H1 (cell line): ENCODE measurements at regions not wholly inside any gene's neighbourhood (a gene's known extent, or its start where the extent isn't known, plus 50 kb on each side); places are given as distances from the start of the nearest gene placed in this dataset.

ENCODE experiments used
- CTCF ChIA-PET: fragments of 300-600 bp; sonication (Branson Sonifier 250); formaldehyde crosslinking; loops from one replicate; lab custom pipeline; 2021; ENCODE audit not compliant: partially characterized antibody; lab: Charles Lee
- POLR2A ChIA-PET: fragments of 300-600 bp; sonication (Branson Sonifier 250); formaldehyde crosslinking; loops from one replicate; lab custom pipeline; 2021; ENCODE audit warnings: inconsistent platforms; ENCODE audit not compliant: partially characterized antibody; lab: Charles Lee
- DNase-seq, 2 experiments: peaks; one replicate each; pipeline versions ENCODE4 v3.0.0 to v3.0.0-alpha.2; 2010 to 2022; ENCODE audit warnings: low spot score in 2 of 2, low read depth in 1 of 2, mixed read lengths in 1 of 2
- FAIRE-seq: peaks from 2 replicates; lab custom pipeline; 2011; peaks lifted over from hg19 to GRCh38; lab: Jason Lieb, UNC
- H2AFZ ChIP-seq: 2 replicates; pipeline ENCODE4 v1.8.1; 2012; ENCODE audit warnings: low read length, inconsistent platforms
- H2AK5ac ChIP-seq: 2 replicates; pipeline ENCODE4 v1.6.1; 2013; ENCODE audit warnings: low read depth, low read length
- H2BK120ac ChIP-seq: replicated peaks from 2 replicates; pipeline ENCODE3; 2013; ENCODE audit warnings: low read depth, low read length, inconsistent platforms
- H2BK12ac ChIP-seq: 2 replicates; pipeline ENCODE4 v1.6.1; 2013; ENCODE audit warnings: low read depth, low read length
- H2BK15ac ChIP-seq: 2 replicates; pipeline ENCODE4 v1.6.1; 2013; ENCODE audit warnings: low read length
- H2BK20ac ChIP-seq: 2 replicates; pipeline ENCODE4 v1.6.1; 2013; ENCODE audit warnings: low read length
- H2BK5ac ChIP-seq: 2 replicates; pipeline ENCODE4 v1.6.1; 2013; ENCODE audit warnings: low read depth, low read length
- H3K14ac ChIP-seq: 2 replicates; pipeline ENCODE4 v1.6.1; 2013; ENCODE audit warnings: inconsistent platforms; ENCODE audit not compliant: insufficient read length
- H3K18ac ChIP-seq: 2 replicates; pipeline ENCODE4 v1.6.1; 2013; ENCODE audit warnings: low read length; ENCODE audit errors: extremely low read depth
- H3K23ac ChIP-seq: 2 replicates; pipeline ENCODE4 v1.6.1; 2013; ENCODE audit warnings: inconsistent platforms; ENCODE audit not compliant: insufficient read length
- H3K23me2 ChIP-seq: 2 replicates; pipeline ENCODE4 v1.6.1; 2013; ENCODE audit warnings: low read depth, low read length
- H3K27ac ChIP-seq: 2 replicates; pipeline ENCODE4 v1.6.1; 2011; ENCODE audit warnings: low read depth, low read length, inconsistent platforms
- H3K27me3 ChIP-seq, 4 experiments: replicated peaks in 1 of 4; 1 replicate in 1 of 4; 2 replicates in 3 of 4; pipeline versions ENCODE4 v1.6.1 to v1.8.1; 2011 to 2013; ENCODE audit warnings: low read length in 3 of 4, mild to moderate bottlenecking in 3 of 4, inconsistent platforms in 2 of 4, mixed read lengths in 2 of 4, moderate library complexity in 1 of 4; ENCODE audit not compliant: control insufficient read depth in 3 of 4, insufficient read depth in 3 of 4; ENCODE audit errors: extremely low read depth in 1 of 4
- H3K36me3 ChIP-seq, 4 experiments: 2 replicates each; pipeline versions ENCODE4 v1.6.1 to v1.8.1; 2011 to 2013; ENCODE audit warnings: mild to moderate bottlenecking in 4 of 4, low read length in 3 of 4, moderate library complexity in 2 of 4, control low read depth in 1 of 4, inconsistent platforms in 1 of 4; ENCODE audit not compliant: insufficient read depth in 4 of 4, control insufficient read depth in 2 of 4
- H3K4ac ChIP-seq: replicated peaks from 2 replicates; pipeline ENCODE3; 2013; ENCODE audit warnings: low read length, low read depth, mixed read lengths, inconsistent platforms; ENCODE audit not compliant: insufficient read length
- H3K4me1 ChIP-seq, 4 experiments: replicated peaks in 1 of 4; 1 replicate in 1 of 4; 2 replicates in 3 of 4; pipeline versions ENCODE4 v1.6.1 to v1.8.1; 2011 to 2013; ENCODE audit warnings: low read length in 3 of 4, inconsistent platforms in 2 of 4, mixed read lengths in 1 of 4; ENCODE audit not compliant: insufficient read depth in 4 of 4, control insufficient read depth in 3 of 4
- H3K4me2 ChIP-seq, 2 experiments: 2 replicates each; pipeline versions ENCODE4 v1.6.1 to v1.8.1; 2011 to 2013; ENCODE audit warnings: low read depth in 2 of 2, low read length in 2 of 2, control low read depth in 1 of 2, inconsistent platforms in 1 of 2, mild to moderate bottlenecking in 1 of 2; ENCODE audit not compliant: insufficient read depth in 1 of 2
- H3K4me3 ChIP-seq, 4 experiments: fragments of 200-600, 300-600 bp in 1 of 4; sonication (generic), shearing (Covaris generic), sonication (Bioruptor Twin) in 1 of 4; 2 replicates each; pipeline versions ENCODE4 v1.5.1 to v1.8.1; 2011 to 2016; ENCODE audit warnings: low read length in 4 of 4, low read depth in 3 of 4, control low read depth in 2 of 4, inconsistent platforms in 2 of 4, mild to moderate bottlenecking in 2 of 4, mixed read lengths in 1 of 4, moderate library complexity in 1 of 4; ENCODE audit not compliant: insufficient read depth in 2 of 4; ENCODE audit errors: extremely low read depth in 1 of 4
- H3K56ac ChIP-seq: replicated peaks from 2 replicates; pipeline ENCODE3; 2013; ENCODE audit warnings: low read depth, mild to moderate bottlenecking, mixed read lengths, low read length, inconsistent platforms; ENCODE audit not compliant: insufficient read length
- H3K79me1 ChIP-seq: 2 replicates; pipeline ENCODE4 v1.6.1; 2013; ENCODE audit warnings: low read depth, low read length, control low read depth
- H3K79me2 ChIP-seq, 2 experiments: 2 replicates each; pipeline versions ENCODE4 v1.6.1 to v1.8.1; 2012 to 2013; ENCODE audit warnings: low read length in 2 of 2, mild to moderate bottlenecking in 2 of 2, inconsistent platforms in 1 of 2; ENCODE audit not compliant: insufficient read depth in 2 of 2, control insufficient read depth in 1 of 2
- H3K9ac ChIP-seq, 4 experiments: replicated peaks in 1 of 4; 1 replicate in 1 of 4; 2 replicates in 3 of 4; pipeline versions ENCODE4 v1.6.1 to v1.8.1; 2011 to 2013; ENCODE audit warnings: low read depth in 3 of 4, low read length in 3 of 4, control low read depth in 2 of 4, mild to moderate bottlenecking in 2 of 4, moderate library complexity in 2 of 4, inconsistent platforms in 1 of 4; ENCODE audit errors: extremely low read depth in 1 of 4
- H3K9me3 ChIP-seq, 2 experiments: 2 replicates each; pipeline versions ENCODE4 v1.6.1 to v1.8.1; 2012 to 2013; ENCODE audit warnings: mild to moderate bottlenecking in 2 of 2, moderate library complexity in 2 of 2, control low read depth in 1 of 2, inconsistent platforms in 1 of 2, low read depth in 1 of 2, low read length in 1 of 2, mixed read lengths in 1 of 2; ENCODE audit not compliant: insufficient read depth in 2 of 2
- H4K20me1 ChIP-seq, 2 experiments: replicated peaks in 1 of 2; 2 replicates each; pipeline versions ENCODE3 to v1.8.1; 2011 to 2013; ENCODE audit warnings: inconsistent platforms in 2 of 2, low read length in 2 of 2, mild to moderate bottlenecking in 1 of 2; ENCODE audit not compliant: insufficient read depth in 2 of 2, control insufficient read depth in 1 of 2
- H4K5ac ChIP-seq: 2 replicates; pipeline ENCODE4 v1.6.1; 2013; ENCODE audit warnings: low read length, low read depth, mixed read lengths, inconsistent platforms; ENCODE audit not compliant: insufficient read length
- H4K8ac ChIP-seq: 2 replicates; pipeline ENCODE4 v1.8.0; 2013; ENCODE audit warnings: mild to moderate bottlenecking, moderate library complexity, low read length, inconsistent platforms; ENCODE audit not compliant: insufficient read depth; ENCODE audit errors: extremely low read depth
- H4K91ac ChIP-seq: replicated peaks from 2 replicates; pipeline ENCODE3; 2013; ENCODE audit warnings: low read length, mixed read lengths, inconsistent platforms; ENCODE audit not compliant: insufficient read length
- BCL11A ChIP-seq, 2 experiments: IDR thresholded peaks; one replicate each; pipeline ENCODE4 v1.6.1; 2011; ENCODE audit warnings: low read depth in 2 of 2, low read length in 2 of 2, mild to moderate bottlenecking in 2 of 2
- SP4 ChIP-seq: IDR thresholded peaks from 2 replicates; pipeline ENCODE4 v1.6.1; 2012; ENCODE audit warnings: low read length, inconsistent platforms
- TAF7 ChIP-seq: optimal IDR thresholded peaks from 2 replicates; pipeline ENCODE3; 2011; ENCODE audit warnings: low read depth, mild to moderate bottlenecking, inconsistent platforms, low read length, moderate library complexity, borderline replicate concordance
- WGBS, 2 experiments: shearing (Covaris generic) in 1 of 2; methylation state at CpG; one replicate each; pipeline versions ENCODE4 v1.1.6 to v1.1.7; 2013 to 2015; ENCODE audit warnings: low lambda C conversion rate in 2 of 2, mixed read lengths in 2 of 2, inconsistent platforms in 1 of 2, low coverage in 1 of 2, missing lambda C conversion rate in 1 of 2; ENCODE audit not compliant: insufficient replicate concordance in 2 of 2, insufficient coverage in 1 of 2, insufficient read length in 1 of 2; ENCODE audit errors: extremely low coverage in 1 of 2, missing lambda C conversion rate in 1 of 2; 5-methylcytosine and 5-hydroxymethylcytosine counted together

DNA sequence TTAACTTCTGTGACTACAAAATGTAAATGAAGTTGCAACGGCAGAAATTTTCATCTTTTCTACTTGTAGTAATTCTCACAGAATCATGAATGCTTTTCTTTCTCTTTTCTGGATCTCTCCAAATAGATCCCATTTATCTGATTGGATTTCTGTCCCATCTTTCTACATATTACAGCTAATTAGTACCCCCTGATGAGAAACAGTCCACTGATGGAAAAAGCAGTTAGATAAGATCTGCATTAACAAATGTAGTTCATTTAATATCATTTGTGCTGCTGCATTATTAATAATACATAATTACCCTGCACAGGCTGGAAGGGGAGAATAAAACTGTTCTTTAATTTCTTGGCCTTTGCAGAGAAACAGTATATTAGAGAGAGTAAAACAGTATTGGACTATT is 289.3 kb downstream of the TTLL7 start:
- Histone ChIP-seq H3K23ac (no peak overlapping the region), H3K4ac (no peak overlapping the region), H3K23me2 (no peaks in the 10 kb centered on the region; the same call in 1 of the 2 replicates), H4K20me1 (no peaks in the 10 kb centered on the region), H3K79me2 (no peaks in the 10 kb centered on the region), H3K14ac (no peak overlapping the region), H3K9me3 (no peaks in the 10 kb centered on the region), H3K56ac (no peak overlapping the region), H3K27ac (no peak overlapping the region), H3K27me3 (no peaks in the 10 kb centered on the region), H2BK5ac (no peak overlapping the region), H4K8ac (no peak overlapping the region), H3K9ac (no peak overlapping the region), H2AK5ac (no peak overlapping the region), H3K4me3 (no peak overlapping the region), H4K5ac (no peak overlapping the region), H2BK15ac (no peak overlapping the region), H2AFZ (no peak overlapping the region), H3K4me2 (no peak overlapping the region), H2BK20ac (no peak overlapping the region), H3K18ac (no peak overlapping the region), H2BK120ac (no peak overlapping the region), H4K91ac (no peak overlapping the region), H3K36me3 (no peaks in the 10 kb centered on the region), H3K4me1 (0 out of 7 replicates have a peak, but pooled peaks cover 0 to 3% (median 0%) of the 10 kb centered on the region in 4 experiments), H3K79me1 (no peaks in the 10 kb centered on the region), H2BK12ac (no peak overlapping the region)
- DNase-seq (no peak), FAIRE-seq (no peak)
- WGBS, 2 experiments, result 89% methylated on average over 1 of the region's 1 CpG; no CpG with 5 or more reads in 1 of the 2 experiments
- ChIA-PET POLR2A (no interaction called here), CTCF (interaction anchor here (0.6 to 1.1 kb wide), 3 partner anchors 63 to 152 kb away, joined by 3 read pairs; no protein-coding TSS in a partner anchor)
- TF ChIP-seq BCL11A (IDR thresholded peaks at IDR 0.05; ENCODE audit: low read depth in 2 of 2, low read length in 2 of 2) (no peak), SP4 (no peak), TAF7 (no peak)
